ENCODE measurements at regions not wholly inside any gene's neighbourhood (a gene's known extent, or its start where the extent isn't known, plus 50 kb on each side); places are given as distances from the start of the nearest gene placed in this dataset.

DNA sequence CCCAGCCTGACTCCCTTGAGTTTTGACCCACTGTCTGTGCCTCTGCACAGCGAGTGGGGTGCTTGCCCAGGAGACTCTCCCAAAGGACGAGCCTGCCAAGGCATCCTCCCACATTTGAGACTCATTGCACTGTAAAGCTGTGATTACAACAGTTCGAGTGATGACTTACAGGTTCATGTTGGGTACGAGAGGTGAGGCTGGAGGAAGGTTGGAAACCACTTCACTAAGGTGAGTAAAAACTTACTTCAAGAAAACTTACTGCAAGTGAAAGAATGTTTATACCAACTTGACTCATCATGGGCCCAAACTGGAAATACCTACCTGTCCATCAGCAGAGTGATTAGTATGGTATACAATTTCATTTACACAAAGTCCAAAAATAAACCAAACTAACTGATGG lies 360.1 kb upstream of the CDH11 start:
- TF ChIP-seq CTCF (IDR thresholded peaks at IDR 0.05 in 2 of 3, conservative IDR thresholded peaks at IDR 0.05 in 1 of 3; ENCODE audit: borderline replicate concordance in 1 of 3, insufficient read depth in 1 of 3, low read depth in 2 of 3, low read length in 2 of 3), result no peak
- TF ChIP-seq, protein P1, sequence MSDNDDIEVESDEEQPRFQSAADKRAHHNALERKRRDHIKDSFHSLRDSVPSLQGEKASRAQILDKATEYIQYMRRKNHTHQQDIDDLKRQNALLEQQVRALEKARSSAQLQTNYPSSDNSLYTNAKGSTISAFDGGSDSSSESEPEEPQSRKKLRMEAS (IDR thresholded peaks at IDR 0.05), result no peak
- no peak for TF ChIP-seq POLR2A (IDR thresholded peaks at IDR 0.05; ENCODE audit: borderline replicate concordance, extremely low read depth, insufficient read depth, insufficient read length)
- TF ChIP-seq, protein P2, sequence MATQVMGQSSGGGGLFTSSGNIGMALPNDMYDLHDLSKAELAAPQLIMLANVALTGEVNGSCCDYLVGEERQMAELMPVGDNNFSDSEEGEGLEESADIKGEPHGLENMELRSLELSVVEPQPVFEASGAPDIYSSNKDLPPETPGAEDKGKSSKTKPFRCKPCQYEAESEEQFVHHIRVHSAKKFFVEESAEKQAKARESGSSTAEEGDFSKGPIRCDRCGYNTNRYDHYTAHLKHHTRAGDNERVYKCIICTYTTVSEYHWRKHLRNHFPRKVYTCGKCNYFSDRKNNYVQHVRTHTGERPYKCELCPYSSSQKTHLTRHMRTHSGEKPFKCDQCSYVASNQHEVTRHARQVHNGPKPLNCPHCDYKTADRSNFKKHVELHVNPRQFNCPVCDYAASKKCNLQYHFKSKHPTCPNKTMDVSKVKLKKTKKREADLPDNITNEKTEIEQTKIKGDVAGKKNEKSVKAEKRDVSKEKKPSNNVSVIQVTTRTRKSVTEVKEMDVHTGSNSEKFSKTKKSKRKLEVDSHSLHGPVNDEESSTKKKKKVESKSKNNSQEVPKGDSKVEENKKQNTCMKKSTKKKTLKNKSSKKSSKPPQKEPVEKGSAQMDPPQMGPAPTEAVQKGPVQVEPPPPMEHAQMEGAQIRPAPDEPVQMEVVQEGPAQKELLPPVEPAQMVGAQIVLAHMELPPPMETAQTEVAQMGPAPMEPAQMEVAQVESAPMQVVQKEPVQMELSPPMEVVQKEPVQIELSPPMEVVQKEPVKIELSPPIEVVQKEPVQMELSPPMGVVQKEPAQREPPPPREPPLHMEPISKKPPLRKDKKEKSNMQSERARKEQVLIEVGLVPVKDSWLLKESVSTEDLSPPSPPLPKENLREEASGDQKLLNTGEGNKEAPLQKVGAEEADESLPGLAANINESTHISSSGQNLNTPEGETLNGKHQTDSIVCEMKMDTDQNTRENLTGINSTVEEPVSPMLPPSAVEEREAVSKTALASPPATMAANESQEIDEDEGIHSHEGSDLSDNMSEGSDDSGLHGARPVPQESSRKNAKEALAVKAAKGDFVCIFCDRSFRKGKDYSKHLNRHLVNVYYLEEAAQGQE (IDR thresholded peaks at IDR 0.05; ENCODE audit: low read depth), result no peak
- TF ChIP-seq JUND (IDR thresholded peaks at IDR 0.05), result no peak
- no peak for TF ChIP-seq ELF1 (IDR thresholded peaks at IDR 0.05; ENCODE audit: borderline replicate concordance, low read depth)
- no peak for TF ChIP-seq RAD21 (IDR thresholded peaks at IDR 0.05; ENCODE audit: low read depth)
